A673 (cell line): ENCODE measurements at regions not wholly inside any gene's neighbourhood (a gene's known extent, or its start where the extent isn't known, plus 50 kb on each side); places are given as distances from the start of the nearest gene placed in this dataset.

Experiments used
- BruUV-seq: library from RNA; stranded (reverse); fragments of 400-500 nt; replicated peaks from 2 replicates; lab custom pipeline; 2021; lab: Mats Ljungman, UMichigan
- CTCF ChIA-PET: fragments of 300-600 bp; sonication (Branson Sonifier 250); formaldehyde crosslinking; loops from one replicate; lab custom pipeline; 2022; ENCODE audit warnings: antibody characterized with exemption; lab: Charles Lee
- POLR2A ChIA-PET: fragments of 300-600 bp; sonication (Branson Sonifier 250); formaldehyde crosslinking; loops from one replicate; lab custom pipeline; 2022; ENCODE audit warnings: antibody characterized with exemption; ENCODE audit not compliant: low non-redundant PET; lab: Charles Lee
- DNase-seq: peaks from one replicate; pipeline ENCODE4 v3.0.0-alpha.2; 2015; ENCODE audit warnings: low spot score
- H3K27ac ChIP-seq: fragments of 200-600 bp; sonication (generic); 2 replicates; pipeline ENCODE4 v1.5.1; 2016; ENCODE audit warnings: mixed run types, low read depth, mild to moderate bottlenecking, mixed read lengths, antibody characterized with exemption, low read length; ENCODE audit not compliant: poor library complexity, severe bottlenecking
- H3K27me3 ChIP-seq: fragments of 200-600 bp; sonication (generic); replicated peaks from 2 replicates; pipeline ENCODE4 v1.6.1; 2017; ENCODE audit warnings: mixed run types, low read depth, mild to moderate bottlenecking, mixed read lengths, antibody characterized with exemption, low read length; ENCODE audit not compliant: insufficient read depth, poor library complexity
- H3K36me3 ChIP-seq: fragments of 200-600 bp; sonication (generic); 2 replicates; pipeline ENCODE4 v1.6.1; 2016; ENCODE audit warnings: mixed run types, mild to moderate bottlenecking, mixed read lengths, antibody characterized with exemption, low read length; ENCODE audit not compliant: insufficient read depth, poor library complexity, severe bottlenecking
- H3K4me1 ChIP-seq: fragments of 200-600 bp; sonication (generic); 2 replicates; pipeline ENCODE4 v1.6.1; 2017; ENCODE audit warnings: mixed run types, mild to moderate bottlenecking, mixed read lengths, antibody characterized with exemption, low read length; ENCODE audit not compliant: insufficient read depth, poor library complexity, severe bottlenecking
- H3K4me3 ChIP-seq: fragments of 200-600 bp; sonication (generic); 2 replicates; pipeline ENCODE4 v1.5.1; 2016; ENCODE audit warnings: low read depth, mixed run types, mild to moderate bottlenecking, mixed read lengths, low read length; ENCODE audit not compliant: poor library complexity, severe bottlenecking
- H3K9me3 ChIP-seq: fragments of 200-600 bp; sonication (generic); 2 replicates; pipeline ENCODE4 v1.6.1; 2016; ENCODE audit warnings: mixed run types, low read depth, mild to moderate bottlenecking, mixed read lengths, antibody characterized with exemption, low read length; ENCODE audit not compliant: poor library complexity, severe bottlenecking
- CTCF ChIP-seq: fragments of 300-800, 200-600 bp; sonication (generic); conservative IDR thresholded peaks from 2 replicates; pipeline ENCODE4 v1.5.1; 2017; ENCODE audit warnings: low read depth, mild to moderate bottlenecking, antibody characterized with exemption, low read length, moderate library complexity, mixed read lengths
- EZH2 ChIP-seq: fragments of 200-600 bp; sonication (generic); IDR thresholded peaks from 2 replicates; pipeline ENCODE4 v1.6.1; 2017; ENCODE audit warnings: borderline replicate concordance, low read depth, mild to moderate bottlenecking, mixed read lengths, antibody characterized with exemption, low read length; ENCODE audit not compliant: poor library complexity, severe bottlenecking
- intact Hi-C: fragments of 100-400 bp; cut with micrococcal nuclease; formaldehyde crosslinking; loops from one replicate; pipeline ENCODE4 v1.10.0; 2022; ENCODE audit not compliant: unreplicated experiment

GRCh38 chr9:27787891-27788290 is 214.6 kb upstream of the C9orf72 start:
- H3K36me3 ChIP-seq = no peaks in the 10 kb centered on the region
- intact Hi-C loops = loop anchor here (1.0 kb wide), 1 partner anchor 62 kb away; no protein-coding TSS in a partner anchor
- no peaks in the 10 kb centered on the region for H3K27me3 ChIP-seq
- ChIA-PET POLR2A (no interaction called here), CTCF (no interaction called here)
- peak; percentile 48 for DNase-seq
- H3K4me1 ChIP-seq = peaks cover 8% of the 10 kb centered on the region
- no peak overlapping the region for H3K4me3 ChIP-seq
- H3K27ac ChIP-seq = no peak overlapping the region
- no TSS peak for BruUV-seq
- TF ChIP-seq EZH2 (no peak), CTCF (peak; percentile 49; the same call in 1 of the 2 replicates)
- H3K9me3 ChIP-seq = no peaks in the 10 kb centered on the region

GRCh38 chr9:27791311-27791710 is 218.0 kb upstream of the C9orf72 start:
- CTCF ChIA-PET = no interaction called here
- no peak overlapping the region for H3K4me3 ChIP-seq
- POLR2A ChIA-PET = no interaction called here
- no TSS peak for BruUV-seq
- H3K27ac ChIP-seq = no peak overlapping the region
- no peaks in the 10 kb centered on the region for H3K9me3 ChIP-seq
- intact Hi-C loops = no loop called here
- TF ChIP-seq CTCF = no peak
- TF ChIP-seq EZH2 = no peak
- no peaks in the 10 kb centered on the region for H3K36me3 ChIP-seq
- no peaks in the 10 kb centered on the region for H3K4me1 ChIP-seq
- no peaks in the 10 kb centered on the region for H3K27me3 ChIP-seq
- peak; percentile 44 for DNase-seq

GRCh38 chr9:27792971-27793689 is 219.8 kb upstream of the C9orf72 start:
- CTCF ChIA-PET = no interaction called here
- no peak for TF ChIP-seq EZH2
- no peak for TF ChIP-seq CTCF
- no peak overlapping the region for H3K4me3 ChIP-seq
- no peak for DNase-seq
- H3K9me3 ChIP-seq = no peaks in the 10 kb centered on the region
- no peaks in the 10 kb centered on the region for H3K36me3 ChIP-seq
- H3K27me3 ChIP-seq = no peaks in the 10 kb centered on the region
- no peak overlapping the region for H3K27ac ChIP-seq
- intact Hi-C loops = no loop called here
- H3K4me1 ChIP-seq = no peaks in the 10 kb centered on the region
- POLR2A ChIA-PET = no interaction called here
- BruUV-seq = no TSS peak
